NCI-H1417 (cell line): ENCODE measurements at regions not wholly inside any gene's neighbourhood (a gene's known extent, or its start where the extent isn't known, plus 50 kb on each side); places are given as distances from the start of the nearest gene placed in this dataset.
A peak's percentile ranks its signal among the peaks of the same experiment; 100 is the strongest.
"Not testable (repeated sequence)": the region's sequence is repeated elsewhere in the genome, so short reads cannot be mapped to it uniquely, and the experiment has no call there.

Experiments used
- DNase-seq, 3 experiments: peaks; one replicate each; lab custom pipeline; 2025; lab: John Stamatoyannopoulos, UW

DNA sequence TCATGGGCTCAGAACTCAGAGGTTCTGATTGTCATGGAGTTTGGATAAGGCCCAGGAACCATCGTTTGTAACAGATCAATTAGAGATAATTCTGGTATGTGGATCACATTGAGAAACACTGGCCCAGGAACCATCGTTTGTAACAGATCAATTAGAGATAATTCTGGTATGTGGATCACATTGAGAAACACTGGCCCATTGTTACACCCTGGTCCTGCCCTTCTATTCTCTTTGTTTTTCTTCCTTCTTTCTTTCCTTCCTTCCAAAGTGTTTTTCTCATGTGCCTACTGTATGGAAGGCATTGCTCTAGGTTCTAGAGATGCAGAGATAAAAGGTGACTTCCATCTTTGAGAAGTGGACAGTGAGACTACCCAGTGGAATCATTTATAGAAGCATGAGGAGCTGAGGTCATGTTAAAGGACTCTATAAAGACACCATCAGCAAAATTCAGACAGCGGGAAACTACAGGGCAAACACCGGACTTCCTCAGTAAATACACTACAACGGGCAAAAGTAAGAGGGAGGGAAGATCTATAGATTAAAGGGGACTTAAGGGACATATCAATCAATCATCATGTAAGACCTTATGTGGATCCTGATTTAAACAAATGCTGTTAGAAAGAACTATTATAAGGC is 153.8 kb downstream of the UNC5CL start:
- no peak for DNase-seq

DNA sequence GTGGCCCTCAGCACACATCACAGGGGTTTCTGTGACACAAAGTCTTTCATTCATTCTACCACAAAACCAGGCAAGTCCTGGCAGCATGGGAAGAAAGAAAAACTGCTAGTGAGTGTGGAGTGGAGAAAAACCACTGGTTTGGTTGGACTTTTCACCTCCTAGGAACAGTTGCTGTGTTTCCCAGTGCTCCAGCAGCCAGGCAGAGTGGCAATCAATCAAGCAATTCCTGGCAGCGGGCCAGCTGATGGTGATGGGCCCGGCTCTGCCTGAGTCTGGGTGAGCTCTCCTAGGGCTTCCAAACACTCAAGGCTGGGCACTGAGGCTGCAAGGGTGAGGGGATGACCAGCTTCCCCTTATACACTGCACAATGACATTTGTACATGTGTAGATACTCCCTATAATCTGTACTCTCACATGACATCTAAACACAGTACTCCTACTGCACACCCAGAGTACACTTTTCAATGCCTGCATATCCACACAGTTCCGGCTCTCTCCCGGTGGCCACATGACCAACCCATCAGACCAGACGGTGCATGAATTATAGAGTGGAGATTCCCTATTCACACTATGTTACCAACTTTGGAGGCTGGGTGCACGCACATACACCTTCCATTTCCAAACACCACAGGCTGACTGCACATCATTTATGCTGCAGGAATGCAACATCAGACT is 156.6 kb downstream of the UNC5CL start:
- DNase-seq = peak; percentile 69 to 85 (median 84)

- DNase-seq = no peak
These were observed 157.5 kb downstream of the UNC5CL start for GRCh38 chr6:40881501-40881900.

GRCh38 chr6:40880906-40881305 is 158.1 kb downstream of the UNC5CL start:
- DNase-seq = no peak

- no peak for DNase-seq
These were observed 159.9 kb downstream of the UNC5CL start for GRCh38 chr6:40879169-40879568.

DNA sequence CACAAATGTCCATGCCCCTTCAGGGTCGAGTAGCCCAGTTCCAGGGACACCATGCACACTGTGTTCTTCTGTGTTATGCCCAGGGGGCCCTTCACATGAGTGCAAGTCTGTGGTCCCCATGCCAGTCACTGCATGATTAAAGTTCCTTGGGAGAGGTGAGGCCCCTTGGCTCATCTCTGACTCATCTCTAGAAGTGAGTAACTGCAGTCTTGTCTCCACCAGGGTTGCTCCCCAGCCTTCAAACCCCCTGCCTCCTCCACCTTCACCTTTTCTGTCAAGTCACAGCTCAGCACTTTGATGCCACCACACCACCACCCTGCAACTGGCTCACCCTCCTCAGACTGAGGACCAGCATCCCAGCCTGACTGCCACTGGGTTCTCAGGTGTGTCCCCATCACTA is 161.7 kb downstream of the UNC5CL start:
- DNase-seq = no peak

- DNase-seq = no peak
These were observed 162.7 kb downstream of the UNC5CL start for GRCh38 chr6:40876336-40876735.

DNA sequence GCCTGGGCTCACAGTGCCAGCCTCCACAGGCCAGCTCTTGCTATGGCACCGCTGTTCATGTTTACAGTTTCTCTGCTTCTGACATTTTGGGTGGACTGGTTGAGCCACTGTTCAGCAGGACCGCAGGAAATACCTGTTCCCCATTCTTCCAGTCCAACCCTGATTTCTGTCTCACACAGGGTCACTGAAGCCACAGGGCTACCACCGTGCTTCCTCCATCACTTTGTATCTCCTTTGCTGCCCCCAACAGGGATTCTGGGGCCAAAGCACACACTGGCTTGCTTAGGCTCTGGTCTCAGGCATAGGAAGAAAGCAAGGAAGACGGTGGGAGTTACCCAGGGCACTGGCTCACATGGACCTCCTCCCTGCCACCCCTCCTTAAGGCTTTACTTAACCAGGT is 164.5 kb downstream of the UNC5CL start:
- peak in 1 of 3 experiments; percentile 15 for DNase-seq

- no peak for DNase-seq
These were observed 167.6 kb downstream of the UNC5CL start for GRCh38 chr6:40871424-40871823.

GRCh38 chr6:40868089-40868865 is 170.7 kb downstream of the UNC5CL start:
- not testable (repeated sequence) for DNase-seq

DNA sequence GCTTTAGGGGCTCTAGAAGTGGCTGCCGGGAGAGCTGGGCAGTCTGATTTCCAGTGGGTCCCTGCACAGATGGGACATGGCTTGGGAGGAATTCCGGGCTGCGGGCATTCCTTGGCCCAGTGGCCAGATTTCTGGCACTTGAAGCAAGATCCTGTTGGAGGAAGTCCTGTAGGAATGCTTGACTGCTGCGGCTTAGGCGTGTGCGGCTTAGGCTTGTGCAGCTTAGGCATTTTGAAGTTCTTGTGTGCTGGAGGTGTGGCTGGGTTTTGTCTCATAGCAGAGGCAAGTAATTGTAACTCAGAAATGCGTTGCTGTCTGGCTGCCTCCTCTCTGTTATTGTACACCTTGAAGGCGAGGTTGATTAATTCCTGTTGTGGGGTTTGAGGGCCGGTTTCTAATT is 171.5 kb downstream of the UNC5CL start:
- DNase-seq = not testable (repeated sequence)

- not testable (repeated sequence) for DNase-seq
These were observed 173.8 kb downstream of the UNC5CL start for GRCh38 chr6:40865259-40865658.

- DNase-seq = peak in 1 of 3 experiments; percentile 50
These were observed 178.6 kb downstream of the UNC5CL start for GRCh38 chr6:40860443-40860842.

- DNase-seq = no peak
These were observed 182.8 kb downstream of the UNC5CL start for GRCh38 chr6:40856271-40856670.

DNA sequence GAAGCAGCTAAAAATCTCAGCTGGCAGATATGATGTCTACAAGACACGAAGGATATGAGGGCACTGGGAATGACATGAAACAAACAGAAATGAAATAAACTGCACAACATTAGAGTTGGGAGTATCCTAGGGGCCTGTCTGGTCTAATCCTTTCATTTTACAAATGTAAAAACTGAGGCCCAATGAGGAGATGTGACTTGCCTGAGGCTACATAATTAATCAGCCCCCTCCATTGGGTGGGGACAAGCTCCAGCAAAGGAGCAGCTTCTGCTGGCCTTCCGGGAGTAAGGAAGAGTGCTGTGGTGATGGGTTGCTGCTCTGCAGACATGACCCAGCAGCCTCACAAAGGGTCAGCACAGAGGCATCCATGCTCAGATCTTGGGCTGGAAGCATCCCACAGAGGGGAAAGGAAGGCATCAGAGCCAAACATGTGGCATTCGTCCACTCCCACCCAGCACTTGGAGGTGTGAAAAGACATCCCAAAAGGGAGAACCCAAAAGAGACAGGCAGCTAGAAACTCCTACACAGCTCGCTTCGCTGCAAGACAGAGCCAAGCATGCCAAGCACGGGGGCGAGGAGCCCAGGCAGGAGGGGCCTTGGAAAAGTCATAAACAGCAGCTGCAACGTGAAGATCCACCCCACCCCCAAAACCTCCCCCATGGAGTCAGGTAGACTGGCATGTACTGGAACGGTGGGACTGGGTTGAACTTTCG is 183.7 kb downstream of the UNC5CL start:
- DNase-seq = no peak

DNA sequence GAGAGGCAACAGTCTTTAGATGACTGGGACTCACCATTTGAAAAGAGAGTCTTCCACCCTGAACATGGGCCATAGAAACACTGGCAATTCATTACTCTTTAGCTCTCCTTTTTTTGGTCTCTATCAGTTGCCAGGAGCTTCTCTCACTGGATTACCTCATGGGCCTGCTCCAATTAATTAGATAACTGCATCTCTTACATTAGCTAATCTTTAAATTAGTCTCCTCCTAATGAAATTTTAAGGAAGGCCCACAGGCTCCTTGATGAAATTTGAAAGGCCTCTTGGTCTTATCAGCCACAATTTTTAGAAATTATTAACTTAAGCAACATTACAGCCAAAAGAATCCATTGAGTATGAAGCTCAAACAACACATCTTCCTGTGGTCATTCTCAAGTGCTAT is 184.4 kb downstream of the UNC5CL start:
- no peak for DNase-seq

DNA sequence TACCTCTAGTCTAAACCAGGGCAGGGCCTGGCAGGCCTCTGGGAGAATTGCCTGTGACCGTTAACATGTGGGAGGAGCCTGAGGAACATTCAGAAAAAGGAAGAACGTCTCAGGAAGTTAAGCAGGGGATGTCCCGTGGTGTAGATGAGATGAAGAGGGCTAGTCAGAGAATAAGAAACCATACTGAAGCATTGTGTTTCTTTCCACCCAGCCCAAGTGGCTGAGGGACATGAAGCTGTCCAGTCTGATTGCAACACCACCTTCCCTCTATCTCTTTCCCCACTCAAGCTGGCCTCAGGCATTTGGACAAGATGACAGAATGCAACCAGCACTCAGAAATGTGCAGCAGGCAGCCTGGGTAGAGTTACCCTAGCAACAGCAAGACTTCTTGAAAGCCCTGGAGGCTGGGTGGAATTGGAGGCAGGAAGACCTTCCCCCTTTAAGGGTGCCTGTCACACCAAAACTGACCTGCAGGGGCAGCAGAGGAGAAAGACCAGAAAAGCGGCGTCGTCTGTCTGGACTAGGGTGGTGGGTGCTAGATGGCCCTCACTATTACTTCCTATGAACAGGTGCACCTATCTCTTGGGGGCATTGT is 186.1 kb downstream of the UNC5CL start:
- DNase-seq = peak in 1 of 3 experiments; percentile 21

DNA sequence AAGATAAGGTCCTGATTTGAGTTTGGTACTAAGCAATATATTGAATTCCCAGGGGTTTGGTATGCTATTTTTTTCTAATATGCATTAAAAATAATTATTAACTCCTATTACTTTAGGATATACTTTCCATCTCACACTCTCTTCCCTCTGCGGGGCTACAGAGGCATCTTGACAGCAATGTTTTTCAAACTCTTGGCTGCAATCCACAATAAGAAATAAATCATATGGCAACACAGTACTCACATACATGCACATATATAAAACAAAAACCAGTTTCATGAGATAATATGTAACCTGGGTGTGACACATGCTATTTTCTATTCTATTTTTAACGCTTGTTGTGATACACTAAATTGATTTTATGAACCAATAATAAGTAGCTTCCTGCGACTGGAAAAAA is 189.5 kb downstream of the UNC5CL start:
- DNase-seq = no peak

DNA sequence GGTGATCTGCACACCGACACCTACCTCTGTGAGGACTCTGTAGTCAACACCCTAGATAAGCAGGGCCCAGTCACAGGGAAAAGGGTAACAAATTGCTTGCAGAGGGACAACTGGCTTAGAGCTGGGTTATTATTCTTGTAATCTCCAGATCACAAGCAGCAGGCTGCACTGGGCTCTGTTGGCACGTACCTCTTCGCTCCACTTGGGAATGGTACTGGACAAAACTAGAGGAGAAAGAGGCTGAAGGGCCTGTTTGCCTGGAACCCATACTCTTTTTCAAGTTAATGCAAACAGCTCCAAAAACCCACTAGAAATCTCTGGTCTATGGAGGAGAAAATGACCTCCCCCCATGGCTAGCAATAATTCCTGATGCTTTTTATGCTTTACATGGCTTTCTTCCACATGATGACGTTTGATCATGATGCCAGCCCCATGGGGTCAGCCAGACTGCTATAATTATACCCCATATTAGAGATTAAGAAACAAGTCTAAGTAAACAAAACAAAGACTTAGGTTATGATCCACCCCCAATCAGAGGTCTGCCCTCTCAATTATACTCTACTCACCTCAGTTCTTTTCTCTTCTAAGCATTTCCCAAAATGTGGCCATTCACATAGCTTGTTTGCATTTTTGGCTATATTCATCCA is 190.0 kb downstream of the UNC5CL start:
- peak in 2 of 3 experiments; percentile 16 to 53 for DNase-seq

GRCh38 chr6:40848038-40848437 is 191.0 kb downstream of the UNC5CL start:
- no peak for DNase-seq

DNA sequence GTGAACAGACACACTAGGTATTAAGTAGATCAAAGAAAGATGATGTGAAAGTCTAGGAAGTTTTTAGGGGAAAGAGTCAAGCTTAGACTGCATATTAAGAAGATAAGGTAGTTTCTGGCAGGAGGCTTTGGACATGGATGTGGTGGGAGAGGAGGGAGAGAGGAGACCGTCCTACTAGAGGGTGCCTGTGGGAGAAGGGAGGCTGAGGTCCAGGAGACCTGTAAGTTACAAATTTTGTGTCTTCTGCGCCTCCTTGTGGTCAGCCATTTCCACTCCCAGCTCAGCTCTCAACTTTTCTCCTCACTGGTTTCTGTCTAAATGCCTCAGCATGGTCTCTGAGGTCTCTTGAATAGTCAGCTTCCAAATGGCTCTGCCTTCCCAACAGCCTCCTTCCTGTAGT is 193.5 kb downstream of the UNC5CL start:
- peak in 2 of 3 experiments; percentile 3 to 17 for DNase-seq
